ENCODE measurements at regions not wholly inside any gene's neighbourhood (a gene's known extent, or its start where the extent isn't known, plus 50 kb on each side); places are given as distances from the start of the nearest gene placed in this dataset.
"Not testable (repeated sequence)": the region's sequence is repeated elsewhere in the genome, so short reads cannot be mapped to it uniquely, and the experiment has no call there.

DNA sequence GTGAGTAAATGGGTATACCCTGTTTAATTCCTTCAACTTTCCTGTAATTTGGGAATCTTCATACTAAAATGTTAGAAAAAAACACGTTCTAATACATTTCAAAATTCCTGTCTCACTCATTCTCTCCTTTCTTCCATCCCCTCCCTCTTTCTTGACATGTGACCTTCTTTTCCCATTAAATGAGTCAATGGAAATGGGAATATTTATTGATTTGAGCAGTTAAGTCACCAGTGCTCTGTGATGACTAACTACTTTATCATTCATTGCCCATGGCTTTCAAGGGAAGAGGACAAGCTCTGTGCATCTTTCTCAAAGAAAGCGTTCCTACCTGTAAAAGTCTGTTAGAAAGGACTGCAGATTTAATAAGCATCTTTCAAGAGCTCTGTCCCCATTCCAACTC, 144.4 kb upstream of the MAP3K1 start:
- H3K4me3 Mint-ChIP-seq (ENCODE audit: unreplicated experiment): no peak overlapping the region
- peaks cover 2% of the 10 kb centered on the region for H3K9me3 Mint-ChIP-seq (ENCODE audit: unreplicated experiment)
- H3K4me1 Mint-ChIP-seq (ENCODE audit: low read depth, unreplicated experiment): peaks cover 1% of the 10 kb centered on the region
- no peak overlapping the region for H3K27ac Mint-ChIP-seq (ENCODE audit: unreplicated experiment)
- DNase-seq: no peak
- no peaks in the 10 kb centered on the region for H3K36me3 Mint-ChIP-seq (ENCODE audit: unreplicated experiment)
- H3K27me3 Mint-ChIP-seq (ENCODE audit: unreplicated experiment): no peaks in the 10 kb centered on the region
- TF ChIP-seq, protein P1, sequence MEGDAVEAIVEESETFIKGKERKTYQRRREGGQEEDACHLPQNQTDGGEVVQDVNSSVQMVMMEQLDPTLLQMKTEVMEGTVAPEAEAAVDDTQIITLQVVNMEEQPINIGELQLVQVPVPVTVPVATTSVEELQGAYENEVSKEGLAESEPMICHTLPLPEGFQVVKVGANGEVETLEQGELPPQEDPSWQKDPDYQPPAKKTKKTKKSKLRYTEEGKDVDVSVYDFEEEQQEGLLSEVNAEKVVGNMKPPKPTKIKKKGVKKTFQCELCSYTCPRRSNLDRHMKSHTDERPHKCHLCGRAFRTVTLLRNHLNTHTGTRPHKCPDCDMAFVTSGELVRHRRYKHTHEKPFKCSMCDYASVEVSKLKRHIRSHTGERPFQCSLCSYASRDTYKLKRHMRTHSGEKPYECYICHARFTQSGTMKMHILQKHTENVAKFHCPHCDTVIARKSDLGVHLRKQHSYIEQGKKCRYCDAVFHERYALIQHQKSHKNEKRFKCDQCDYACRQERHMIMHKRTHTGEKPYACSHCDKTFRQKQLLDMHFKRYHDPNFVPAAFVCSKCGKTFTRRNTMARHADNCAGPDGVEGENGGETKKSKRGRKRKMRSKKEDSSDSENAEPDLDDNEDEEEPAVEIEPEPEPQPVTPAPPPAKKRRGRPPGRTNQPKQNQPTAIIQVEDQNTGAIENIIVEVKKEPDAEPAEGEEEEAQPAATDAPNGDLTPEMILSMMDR (IDR thresholded peaks at IDR 0.05; ENCODE audit: partially characterized antibody, unreplicated experiment): no peak

DNA sequence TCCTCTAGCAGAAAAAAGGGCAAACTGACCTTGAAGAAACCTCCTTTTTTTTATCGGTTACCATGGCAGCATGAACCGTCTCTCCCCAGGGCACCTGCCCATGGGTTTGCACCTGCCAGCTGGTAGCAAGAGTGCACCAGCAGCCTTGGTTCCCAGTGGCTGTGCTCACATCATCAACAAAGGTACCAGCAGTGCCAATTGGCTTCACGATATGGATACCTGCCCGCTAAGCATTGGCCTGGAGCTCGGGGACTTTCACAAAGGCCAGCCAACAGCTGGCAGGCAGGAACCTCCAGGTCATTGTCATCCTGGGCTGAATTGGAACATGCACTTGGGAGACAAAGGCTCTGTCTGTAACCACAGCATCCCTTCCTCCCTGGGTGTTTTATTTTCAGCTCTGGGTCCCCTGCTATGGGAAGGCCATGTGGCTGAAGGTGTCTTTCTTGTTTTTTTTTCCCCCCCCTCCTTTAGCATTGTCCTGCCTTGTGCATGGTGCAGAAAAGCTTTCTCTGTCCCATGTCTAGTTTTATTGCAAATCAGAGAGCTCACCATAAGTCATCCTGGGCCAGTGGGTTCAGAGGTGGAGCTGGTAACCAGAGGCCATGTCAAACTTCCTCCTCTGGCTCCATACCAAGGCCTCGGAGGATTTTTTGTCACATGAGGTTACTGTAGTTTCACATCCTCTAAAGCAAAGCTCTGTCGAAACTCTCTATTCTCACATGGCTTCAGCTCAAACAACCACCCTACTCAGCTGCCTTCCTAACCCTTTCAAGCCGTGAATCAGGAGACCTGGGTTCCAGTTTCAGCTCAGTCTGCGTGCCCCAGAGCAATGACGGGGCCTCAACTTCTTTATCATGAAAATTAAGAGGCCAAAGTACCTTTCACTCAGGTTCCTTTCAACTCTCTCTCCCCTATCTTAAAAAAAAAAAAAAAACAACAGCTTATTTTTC, 145.5 kb upstream of the MAP3K1 start:
- Mint-ChIP-seq H3K4me1 (ENCODE audit: low read depth, unreplicated experiment) (peaks cover 1% of the 10 kb centered on the region), H3K4me3 (ENCODE audit: unreplicated experiment) (no peak overlapping the region), H3K27ac (ENCODE audit: unreplicated experiment) (no peak overlapping the region), H3K27me3 (ENCODE audit: unreplicated experiment) (no peaks in the 10 kb centered on the region), H3K9me3 (ENCODE audit: unreplicated experiment) (peaks cover 2% of the 10 kb centered on the region), H3K36me3 (ENCODE audit: unreplicated experiment) (no peaks in the 10 kb centered on the region)
- DNase-seq: no peak
- TF ChIP-seq, protein P1 (IDR thresholded peaks at IDR 0.05; ENCODE audit: partially characterized antibody, unreplicated experiment): no peak

DNA sequence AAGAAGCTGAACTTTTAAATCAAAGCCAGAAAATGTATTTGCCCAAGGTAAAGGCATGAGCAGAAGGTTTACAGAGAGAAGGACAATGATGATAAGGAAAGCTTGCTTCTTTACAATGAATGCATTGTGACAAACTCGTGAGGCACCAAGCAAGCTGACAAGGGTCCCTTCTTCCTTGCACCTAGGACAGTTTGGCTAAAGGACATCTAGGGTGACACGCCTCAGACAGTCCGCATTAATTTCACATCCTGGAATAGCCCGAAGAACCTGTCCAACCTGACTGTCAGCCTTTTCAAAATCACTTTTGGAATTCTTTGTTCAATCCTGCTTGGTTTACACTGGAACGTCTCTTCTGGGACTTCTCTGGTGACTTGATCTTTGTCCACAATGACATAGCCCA, 146.4 kb upstream of the MAP3K1 start:
- DNase-seq: no peak
- Mint-ChIP-seq H3K9me3 (ENCODE audit: unreplicated experiment) (peaks cover 2% of the 10 kb centered on the region), H3K27me3 (ENCODE audit: unreplicated experiment) (no peaks in the 10 kb centered on the region), H3K36me3 (ENCODE audit: unreplicated experiment) (no peaks in the 10 kb centered on the region), H3K27ac (ENCODE audit: unreplicated experiment) (no peak overlapping the region), H3K4me3 (ENCODE audit: unreplicated experiment) (no peak overlapping the region), H3K4me1 (ENCODE audit: low read depth, unreplicated experiment) (no peaks in the 10 kb centered on the region)
- TF ChIP-seq, protein P1 (IDR thresholded peaks at IDR 0.05; ENCODE audit: partially characterized antibody, unreplicated experiment): no peak

DNA sequence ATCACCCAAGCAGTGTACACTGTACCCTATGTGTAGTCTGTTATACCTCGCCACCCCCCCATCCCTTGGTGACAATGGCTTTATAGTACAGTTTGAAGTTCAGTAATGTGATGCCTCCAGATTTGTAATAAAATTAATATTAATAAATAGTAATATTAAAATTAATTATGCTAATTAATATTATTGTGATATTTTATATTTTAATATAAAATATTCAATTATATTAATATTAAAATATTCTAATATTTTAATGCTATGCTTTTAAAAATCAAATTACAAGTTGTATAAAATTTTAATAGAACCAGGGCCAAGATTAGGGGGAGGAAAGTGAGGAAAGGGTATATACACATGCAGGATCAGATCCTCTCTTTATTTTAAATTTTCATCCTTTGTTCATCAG, 147.7 kb upstream of the MAP3K1 start:
- no peak overlapping the region for H3K4me3 Mint-ChIP-seq (ENCODE audit: unreplicated experiment)
- no peaks in the 10 kb centered on the region for H3K27me3 Mint-ChIP-seq (ENCODE audit: unreplicated experiment)
- no peaks in the 10 kb centered on the region for H3K36me3 Mint-ChIP-seq (ENCODE audit: unreplicated experiment)
- TF ChIP-seq, protein P1 (IDR thresholded peaks at IDR 0.05; ENCODE audit: partially characterized antibody, unreplicated experiment): no peak
- DNase-seq: no peak
- H3K27ac Mint-ChIP-seq (ENCODE audit: unreplicated experiment): no peak overlapping the region
- H3K4me1 Mint-ChIP-seq (ENCODE audit: low read depth, unreplicated experiment): no peaks in the 10 kb centered on the region
- H3K9me3 Mint-ChIP-seq (ENCODE audit: unreplicated experiment): no peaks in the 10 kb centered on the region

DNA sequence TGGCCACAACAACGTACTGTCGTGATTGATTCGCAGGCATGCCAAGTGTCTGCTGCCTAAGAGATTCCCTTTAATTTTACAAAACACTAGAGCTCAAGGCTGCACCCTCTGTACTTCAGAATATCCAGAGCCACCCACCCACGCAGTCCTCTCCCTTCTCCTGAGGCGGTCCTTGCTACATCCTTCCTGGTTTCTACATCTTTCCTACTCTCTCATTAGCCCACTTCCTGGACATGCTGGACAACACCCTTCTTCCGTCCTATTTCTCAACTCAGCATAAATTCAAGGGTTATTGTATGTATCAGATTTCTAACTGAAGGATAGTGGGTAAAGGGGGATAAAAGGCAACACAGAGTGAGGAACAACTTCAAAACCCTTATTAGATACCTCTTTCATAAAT, 148.4 kb upstream of the MAP3K1 start:
- no peak overlapping the region for H3K4me3 Mint-ChIP-seq (ENCODE audit: unreplicated experiment)
- H3K27ac Mint-ChIP-seq (ENCODE audit: unreplicated experiment): no peak overlapping the region
- H3K9me3 Mint-ChIP-seq (ENCODE audit: unreplicated experiment): no peaks in the 10 kb centered on the region
- no peaks in the 10 kb centered on the region for H3K36me3 Mint-ChIP-seq (ENCODE audit: unreplicated experiment)
- no peaks in the 10 kb centered on the region for H3K27me3 Mint-ChIP-seq (ENCODE audit: unreplicated experiment)
- TF ChIP-seq, protein P1 (IDR thresholded peaks at IDR 0.05; ENCODE audit: partially characterized antibody, unreplicated experiment): no peak
- H3K4me1 Mint-ChIP-seq (ENCODE audit: low read depth, unreplicated experiment): no peaks in the 10 kb centered on the region
- DNase-seq: no peak

DNA sequence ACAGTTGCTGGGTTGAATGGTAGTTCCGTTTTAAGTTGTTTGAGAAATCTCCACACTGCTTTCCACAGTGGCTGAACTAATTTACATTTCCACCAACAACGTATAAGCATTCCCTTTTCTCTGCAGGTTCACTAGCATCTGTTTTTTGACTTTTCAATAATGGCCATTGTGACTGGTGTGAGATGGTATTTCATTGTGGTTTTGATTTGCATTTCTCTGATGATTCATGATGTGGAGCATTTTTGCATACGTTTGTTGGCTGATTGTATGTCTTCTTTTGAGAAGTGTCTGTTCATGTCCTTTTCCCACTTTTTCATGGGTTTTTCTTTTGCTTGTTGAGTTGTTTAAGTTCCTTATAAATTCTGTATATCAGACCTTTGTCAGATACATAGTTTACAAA, 150.2 kb upstream of the MAP3K1 start:
- H3K36me3 Mint-ChIP-seq (ENCODE audit: unreplicated experiment); H3K4me3 Mint-ChIP-seq (ENCODE audit: unreplicated experiment): not testable (repeated sequence)

More for the DNA sequence above, 150.2 kb upstream of the MAP3K1 start:
- not testable (repeated sequence) for H3K4me1 Mint-ChIP-seq (ENCODE audit: low read depth, unreplicated experiment); H3K27ac Mint-ChIP-seq (ENCODE audit: unreplicated experiment); DNase-seq; H3K9me3 Mint-ChIP-seq (ENCODE audit: unreplicated experiment); H3K27me3 Mint-ChIP-seq (ENCODE audit: unreplicated experiment)

Data from glutamatergic neuron (in vitro differentiated cells).